Transverse colon (tissue), 4 donors: ENCODE measurements at regions not wholly inside any gene's neighbourhood (a gene's known extent, or its start where the extent isn't known, plus 50 kb on each side); places are given as distances from the start of the nearest gene placed in this dataset.

ENCODE experiments used
- DNase-seq: peaks from one replicate; pipeline ENCODE4 v3.0.0-alpha.2; 2019
- H3K27ac ChIP-seq, 4 donors: fragments of 200-600 bp; sonication (generic); 2 replicates each; pipeline ENCODE4 v1.5.1; 2016 to 2018; ENCODE audit warnings: inconsistent platforms in 4 of 4
- H3K27me3 ChIP-seq: fragments of 200-600 bp; sonication (generic); 2 replicates; pipeline ENCODE4 v1.5.1; 2017; ENCODE audit warnings: inconsistent platforms
- H3K36me3 ChIP-seq, 4 donors: fragments of 200-600 bp; sonication (generic); 2 replicates each; pipeline ENCODE4 v1.5.1; 2017 to 2019; ENCODE audit warnings: inconsistent platforms in 4 of 4
- H3K4me1 ChIP-seq, 4 donors: fragments of 200-600 bp; sonication (generic); 2 replicates each; pipeline ENCODE4 v1.5.1; 2017 to 2020; ENCODE audit warnings: inconsistent platforms in 4 of 4
- H3K4me3 ChIP-seq, 4 donors: fragments of 200-600 bp; sonication (generic); 1 replicate in 1 of 4; 2 replicates in 3 of 4; pipeline versions ENCODE4 v1.5.1 to v1.6.1; 2017 to 2019; ENCODE audit warnings: inconsistent platforms in 4 of 4
- H3K9me3 ChIP-seq, 2 donors: fragments of 200-600 bp; sonication (generic); 2 replicates each; pipeline ENCODE4 v1.5.1; 2017 to 2019; ENCODE audit warnings: inconsistent platforms in 2 of 2
- CTCF ChIP-seq, 5 experiments: fragments of 200-600 bp in 3 of 5; fragments of 450-650 bp in 2 of 5; sonication (generic) in 3 of 5; IDR thresholded peaks; 1 replicate in 2 of 5; 2 replicates in 3 of 5; pipeline ENCODE4 v1.5.1; 2016 to 2017; ENCODE audit warnings: antibody characterized with exemption in 5 of 5, inconsistent platforms in 3 of 5, mild to moderate bottlenecking in 2 of 5, moderate library complexity in 1 of 5
- EP300 ChIP-seq: sonication (generic); formaldehyde crosslinking; IDR thresholded peaks from one replicate; pipeline ENCODE4 v1.6.1; 2017; ENCODE audit warnings: antibody characterized with exemption, low read depth
- POLR2A ChIP-seq: fragments of 450-650 bp; IDR thresholded peaks from one replicate; pipeline ENCODE4 v1.6.1; 2016; ENCODE audit warnings: antibody characterized with exemption, mild to moderate bottlenecking, moderate library complexity
- POLR2AphosphoS5 ChIP-seq, 3 donors: sonication (generic); formaldehyde crosslinking; IDR thresholded peaks; one replicate each; pipeline ENCODE4 v1.6.1; 2016; ENCODE audit warnings: antibody characterized with exemption in 3 of 3
- WGBS, 2 donors: methylation state at CpG; one replicate each; pipeline ENCODE4 v1.1.5; 2018; ENCODE audit warnings: low coverage in 1 of 2; 5-methylcytosine and 5-hydroxymethylcytosine counted together
- in situ Hi-C, 4 donors: fragments of 200-750 bp; cut with MboI; loops; one replicate each; pipeline versions ENCODE4 v1.15.0 to v1.15.1; 2017; ENCODE audit warnings: low sequenced_read_pairs in 3 of 4, low pct_ligation_motif_present in 1 of 4, low pct_unique_long_range_greater_than_20kb in 1 of 4
- intact Hi-C: fragments of 100-400 bp; cut with DNase I; formaldehyde crosslinking; loops from one replicate; pipeline ENCODE4 v1.15.1; 2023; ENCODE audit warnings: low total_unique reads

GRCh38 chr3:43885908-43886618 is 195.3 kb downstream of the ABHD5 start:
- intact Hi-C loops (no loop called here), in situ Hi-C loops (no loop called here)
- H3K4me3 ChIP-seq, result no peak overlapping the region
- H3K27ac ChIP-seq, result no peak overlapping the region
- no peak for DNase-seq
- H3K36me3 ChIP-seq, result no peaks in the 10 kb centered on the region
- H3K9me3 ChIP-seq, result no peaks in the 10 kb centered on the region
- peaks cover 18% of the 10 kb centered on the region for H3K27me3 ChIP-seq
- TF ChIP-seq POLR2A (no peak), CTCF (IDR thresholded peaks at IDR 0.05) (no peak), POLR2AphosphoS5 (IDR thresholded peaks at IDR 0.05) (no peak), EP300 (no peak)
- no peaks in the 10 kb centered on the region for H3K4me1 ChIP-seq
- 78 to 87% methylated on average over 2 to 3 of the region's 3 CpGs for WGBS, 2 donors

- in situ Hi-C loops (no loop called here), intact Hi-C loops (no loop called here)
- TF ChIP-seq CTCF (IDR thresholded peaks at IDR 0.05) (no peak), POLR2AphosphoS5 (IDR thresholded peaks at IDR 0.05) (no peak), EP300 (no peak), POLR2A (no peak)
- Histone ChIP-seq H3K4me1 (peaks cover 5 to 16% (median 11%) of the 10 kb centered on the region in 4 donors), H3K4me3 (no peak overlapping the region), H3K27me3 (peaks cover 77% of the 10 kb centered on the region), H3K9me3 (no peaks in the 10 kb centered on the region), H3K27ac (no peak overlapping the region), H3K36me3 (no peaks in the 10 kb centered on the region)
- WGBS, 2 donors, result 35 to 41% methylated on average over 6 of the region's 6 CpGs
- DNase-seq, result no peak
These were observed 201.3 kb downstream of the ABHD5 start for GRCh38 chr3:43892061-43892460.

GRCh38 chr3:43892526-43892925 is 201.8 kb downstream of the ABHD5 start:
- Histone ChIP-seq H3K27me3 (peaks cover 79% of the 10 kb centered on the region), H3K9me3 (no peaks in the 10 kb centered on the region), H3K36me3 (no peaks in the 10 kb centered on the region), H3K4me1 (peaks cover 5 to 16% (median 11%) of the 10 kb centered on the region in 4 donors), H3K27ac (no peak overlapping the region), H3K4me3 (no peak overlapping the region)
- DNase-seq, result no peak
- 19 to 23% methylated on average over 3 to 7 of the region's 7 CpGs for WGBS, 2 donors
- in situ Hi-C loops, result no loop called here
- TF ChIP-seq EP300, result no peak
- no peak for TF ChIP-seq POLR2A
- no peak for TF ChIP-seq POLR2AphosphoS5 (IDR thresholded peaks at IDR 0.05)
- TF ChIP-seq CTCF (IDR thresholded peaks at IDR 0.05), result no peak
- intact Hi-C loops, result no loop called here

GRCh38 chr3:43893727-43894126 is 203.0 kb downstream of the ABHD5 start:
- peaks cover 5 to 16% (median 11%) of the 10 kb centered on the region in 4 donors for H3K4me1 ChIP-seq
- no peaks in the 10 kb centered on the region for H3K9me3 ChIP-seq
- peaks cover 83% of the 10 kb centered on the region for H3K27me3 ChIP-seq
- no peak for DNase-seq
- H3K27ac ChIP-seq, result no peak overlapping the region
- intact Hi-C loops, result no loop called here
- WGBS, 2 donors, result 7% methylated on average over 14 of the region's 14 CpGs; no CpG with 5 or more reads in 1 of the 2 donors
- peak overlapping the region in 3 of 4 donors; percentile 28 to 53 (median 38) for H3K4me3 ChIP-seq
- TF ChIP-seq POLR2A, result no peak
- no peak for TF ChIP-seq CTCF (IDR thresholded peaks at IDR 0.05)
- no peaks in the 10 kb centered on the region for H3K36me3 ChIP-seq
- in situ Hi-C loops, result no loop called here
